Panc1 (cell line): ENCODE measurements at regions not wholly inside any gene's neighbourhood (a gene's known extent, or its start where the extent isn't known, plus 50 kb on each side); places are given as distances from the start of the nearest gene placed in this dataset.

Experiments
- ATAC-seq: fragments of 200-7000 bp; cut with Tn5 transposase; 2 replicates; pipeline ENCODE4 v1.9.1; 2020; ENCODE audit warnings: mild to moderate bottlenecking, moderate library complexity
- BruUV-seq: library from RNA; stranded (reverse); fragments of 400-500 nt; replicated peaks from 2 replicates; lab custom pipeline; 2021; lab: Mats Ljungman, UMichigan
- CTCF ChIA-PET: fragments of 300-600 bp; sonication (Branson Sonifier 250); formaldehyde crosslinking; loops from one replicate; lab custom pipeline; 2022; ENCODE audit warnings: antibody characterized with exemption; lab: Charles Lee
- POLR2A ChIA-PET: fragments of 300-600 bp; sonication (Branson Sonifier 250); formaldehyde crosslinking; loops from one replicate; lab custom pipeline; 2022; ENCODE audit warnings: antibody characterized with exemption; lab: Charles Lee
- DNase-seq: peaks from one replicate; pipeline ENCODE4 v3.0.0-alpha.2; 2010; ENCODE audit warnings: low read depth, low spot score
- H3K27ac ChIP-seq: 2 replicates; pipeline ENCODE4 v1.5.1; 2011; ENCODE audit warnings: mild to moderate bottlenecking, low read length, inconsistent platforms
- H3K27me3 ChIP-seq: fragments of 200-500 bp; sonication (Bioruptor generic); 2 replicates; pipeline ENCODE4 v1.6.0; 2014; ENCODE audit warnings: low read length, inconsistent platforms; ENCODE audit not compliant: control insufficient read depth, insufficient read depth
- H3K36me3 ChIP-seq: fragments of 200-500 bp; sonication (Bioruptor generic); 2 replicates; pipeline ENCODE4 v1.5.1; 2014; ENCODE audit warnings: inconsistent platforms, mild to moderate bottlenecking, low read length, moderate library complexity; ENCODE audit not compliant: control insufficient read depth, insufficient read depth
- H3K4me1 ChIP-seq: 2 replicates; pipeline ENCODE4 v1.5.1; 2011; ENCODE audit warnings: inconsistent platforms, mild to moderate bottlenecking, low read length, moderate library complexity; ENCODE audit not compliant: control insufficient read depth, insufficient read depth
- H3K4me3 ChIP-seq, 2 experiments: 2 replicates each; pipeline ENCODE4 v1.5.1; 2011 to 2012; ENCODE audit warnings: low read depth in 2 of 2, low read length in 2 of 2, mild to moderate bottlenecking in 2 of 2, inconsistent platforms in 1 of 2, moderate library complexity in 1 of 2
- H3K9me3 ChIP-seq: fragments of 200-500 bp; sonication (Bioruptor generic); 2 replicates; pipeline ENCODE4 v1.5.1; 2014; ENCODE audit warnings: low read depth, mild to moderate bottlenecking, inconsistent platforms, low read length, moderate library complexity; ENCODE audit not compliant: control insufficient read depth, insufficient read depth
- POLR2AphosphoS5 ChIP-seq: IDR thresholded peaks from 2 replicates; pipeline ENCODE4 v1.6.1; 2012; ENCODE audit warnings: mild to moderate bottlenecking, low read depth, low read length, moderate library complexity
- SIN3A ChIP-seq: IDR thresholded peaks from 2 replicates; pipeline ENCODE4 v1.6.1; 2012; ENCODE audit warnings: low read depth, mild to moderate bottlenecking, low read length, moderate library complexity, borderline replicate concordance; ENCODE audit not compliant: insufficient read depth
- TCF7L2 ChIP-seq: IDR thresholded peaks from 2 replicates; pipeline ENCODE4 v1.6.1; 2011; ENCODE audit warnings: mild to moderate bottlenecking, low read depth, low read length, inconsistent platforms
- in situ Hi-C: cut with HindIII; loops from 2 replicates; pipeline ENCODE4 v1.10.0; 2016; ENCODE audit warnings: low sequenced_read_pairs, low pct_unique_long_range_greater_than_20kb
- intact Hi-C: fragments of 100-400 bp; cut with micrococcal nuclease; formaldehyde crosslinking; loops from one replicate; pipeline ENCODE4 v1.10.0; 2022; ENCODE audit not compliant: unreplicated experiment
- TF ChIP-seq, protein P1 (sequence below), 2 experiments: IDR thresholded peaks; 2 replicates each; pipeline ENCODE4 v1.6.1; 2011 to 2012; ENCODE audit warnings: low read depth in 2 of 2, control low read depth in 1 of 2, low read length in 1 of 2, mild to moderate bottlenecking in 1 of 2, moderate library complexity in 1 of 2; ENCODE audit not compliant: insufficient read depth in 1 of 2
- TF ChIP-seq, protein P2 (sequence below): fragments of 450-650 bp; IDR thresholded peaks from 2 replicates; pipeline ENCODE4 v1.5.1; 2017; ENCODE audit warnings: mild to moderate bottlenecking

- in situ Hi-C loops, result no loop called here
Measured at GRCh38 chr10:1814556-1814955, 77.2 kb upstream of the ADARB2 start.

GRCh38 chr10:1809139-1809741 lies 71.9 kb upstream of the ADARB2 start:
- no TSS peak for BruUV-seq
- Histone ChIP-seq H3K27me3 (no peaks in the 10 kb centered on the region), H3K27ac (no peak overlapping the region), H3K4me3 (no peak overlapping the region), H3K36me3 (no peaks in the 10 kb centered on the region), H3K9me3 (no peaks in the 10 kb centered on the region; the same call in 1 of the 2 replicates), H3K4me1 (no peaks in the 10 kb centered on the region)
- CTCF ChIA-PET, result no interaction called here
- intact Hi-C loops (no loop called here), in situ Hi-C loops (no loop called here)
- TF ChIP-seq, protein P1, sequence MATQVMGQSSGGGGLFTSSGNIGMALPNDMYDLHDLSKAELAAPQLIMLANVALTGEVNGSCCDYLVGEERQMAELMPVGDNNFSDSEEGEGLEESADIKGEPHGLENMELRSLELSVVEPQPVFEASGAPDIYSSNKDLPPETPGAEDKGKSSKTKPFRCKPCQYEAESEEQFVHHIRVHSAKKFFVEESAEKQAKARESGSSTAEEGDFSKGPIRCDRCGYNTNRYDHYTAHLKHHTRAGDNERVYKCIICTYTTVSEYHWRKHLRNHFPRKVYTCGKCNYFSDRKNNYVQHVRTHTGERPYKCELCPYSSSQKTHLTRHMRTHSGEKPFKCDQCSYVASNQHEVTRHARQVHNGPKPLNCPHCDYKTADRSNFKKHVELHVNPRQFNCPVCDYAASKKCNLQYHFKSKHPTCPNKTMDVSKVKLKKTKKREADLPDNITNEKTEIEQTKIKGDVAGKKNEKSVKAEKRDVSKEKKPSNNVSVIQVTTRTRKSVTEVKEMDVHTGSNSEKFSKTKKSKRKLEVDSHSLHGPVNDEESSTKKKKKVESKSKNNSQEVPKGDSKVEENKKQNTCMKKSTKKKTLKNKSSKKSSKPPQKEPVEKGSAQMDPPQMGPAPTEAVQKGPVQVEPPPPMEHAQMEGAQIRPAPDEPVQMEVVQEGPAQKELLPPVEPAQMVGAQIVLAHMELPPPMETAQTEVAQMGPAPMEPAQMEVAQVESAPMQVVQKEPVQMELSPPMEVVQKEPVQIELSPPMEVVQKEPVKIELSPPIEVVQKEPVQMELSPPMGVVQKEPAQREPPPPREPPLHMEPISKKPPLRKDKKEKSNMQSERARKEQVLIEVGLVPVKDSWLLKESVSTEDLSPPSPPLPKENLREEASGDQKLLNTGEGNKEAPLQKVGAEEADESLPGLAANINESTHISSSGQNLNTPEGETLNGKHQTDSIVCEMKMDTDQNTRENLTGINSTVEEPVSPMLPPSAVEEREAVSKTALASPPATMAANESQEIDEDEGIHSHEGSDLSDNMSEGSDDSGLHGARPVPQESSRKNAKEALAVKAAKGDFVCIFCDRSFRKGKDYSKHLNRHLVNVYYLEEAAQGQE (IDR thresholded peaks at IDR 0.05; ENCODE audit: insufficient read depth in 1 of 2, low read depth in 2 of 2, low read length in 1 of 2), result no peak
- TF ChIP-seq POLR2AphosphoS5 (no peak), SIN3A (no peak), TCF7L2 (no peak)
- TF ChIP-seq, protein P2, sequence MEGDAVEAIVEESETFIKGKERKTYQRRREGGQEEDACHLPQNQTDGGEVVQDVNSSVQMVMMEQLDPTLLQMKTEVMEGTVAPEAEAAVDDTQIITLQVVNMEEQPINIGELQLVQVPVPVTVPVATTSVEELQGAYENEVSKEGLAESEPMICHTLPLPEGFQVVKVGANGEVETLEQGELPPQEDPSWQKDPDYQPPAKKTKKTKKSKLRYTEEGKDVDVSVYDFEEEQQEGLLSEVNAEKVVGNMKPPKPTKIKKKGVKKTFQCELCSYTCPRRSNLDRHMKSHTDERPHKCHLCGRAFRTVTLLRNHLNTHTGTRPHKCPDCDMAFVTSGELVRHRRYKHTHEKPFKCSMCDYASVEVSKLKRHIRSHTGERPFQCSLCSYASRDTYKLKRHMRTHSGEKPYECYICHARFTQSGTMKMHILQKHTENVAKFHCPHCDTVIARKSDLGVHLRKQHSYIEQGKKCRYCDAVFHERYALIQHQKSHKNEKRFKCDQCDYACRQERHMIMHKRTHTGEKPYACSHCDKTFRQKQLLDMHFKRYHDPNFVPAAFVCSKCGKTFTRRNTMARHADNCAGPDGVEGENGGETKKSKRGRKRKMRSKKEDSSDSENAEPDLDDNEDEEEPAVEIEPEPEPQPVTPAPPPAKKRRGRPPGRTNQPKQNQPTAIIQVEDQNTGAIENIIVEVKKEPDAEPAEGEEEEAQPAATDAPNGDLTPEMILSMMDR, result no peak
- DNase-seq (no peak), ATAC-seq (no peak)
- POLR2A ChIA-PET, result no interaction called here

More at GRCh38 chr10:1814556-1814955, 77.2 kb upstream of the ADARB2 start:
- TF ChIP-seq, protein P2, result no peak
- no peak for TF ChIP-seq POLR2AphosphoS5
- TF ChIP-seq, protein P1 (IDR thresholded peaks at IDR 0.05; ENCODE audit: insufficient read depth in 1 of 2, low read depth in 2 of 2, low read length in 1 of 2), result no peak
- no peak for TF ChIP-seq SIN3A
- no peak for TF ChIP-seq TCF7L2
- no peaks in the 10 kb centered on the region for H3K4me1 ChIP-seq
- H3K9me3 ChIP-seq, result no peaks in the 10 kb centered on the region; the same call in 1 of the 2 replicates
- no peaks in the 10 kb centered on the region for H3K27me3 ChIP-seq
- no peak overlapping the region for H3K4me3 ChIP-seq
- H3K36me3 ChIP-seq, result no peaks in the 10 kb centered on the region
- H3K27ac ChIP-seq, result no peak overlapping the region
- DNase-seq (no peak), ATAC-seq (no peak)
- ChIA-PET CTCF (no interaction called here), POLR2A (no interaction called here)
- no TSS peak for BruUV-seq
- intact Hi-C loops, result no loop called here
